ENCODE measurements at regions not wholly inside any gene's neighbourhood (a gene's known extent, or its start where the extent isn't known, plus 50 kb on each side); places are given as distances from the start of the nearest gene placed in this dataset.

DNA sequence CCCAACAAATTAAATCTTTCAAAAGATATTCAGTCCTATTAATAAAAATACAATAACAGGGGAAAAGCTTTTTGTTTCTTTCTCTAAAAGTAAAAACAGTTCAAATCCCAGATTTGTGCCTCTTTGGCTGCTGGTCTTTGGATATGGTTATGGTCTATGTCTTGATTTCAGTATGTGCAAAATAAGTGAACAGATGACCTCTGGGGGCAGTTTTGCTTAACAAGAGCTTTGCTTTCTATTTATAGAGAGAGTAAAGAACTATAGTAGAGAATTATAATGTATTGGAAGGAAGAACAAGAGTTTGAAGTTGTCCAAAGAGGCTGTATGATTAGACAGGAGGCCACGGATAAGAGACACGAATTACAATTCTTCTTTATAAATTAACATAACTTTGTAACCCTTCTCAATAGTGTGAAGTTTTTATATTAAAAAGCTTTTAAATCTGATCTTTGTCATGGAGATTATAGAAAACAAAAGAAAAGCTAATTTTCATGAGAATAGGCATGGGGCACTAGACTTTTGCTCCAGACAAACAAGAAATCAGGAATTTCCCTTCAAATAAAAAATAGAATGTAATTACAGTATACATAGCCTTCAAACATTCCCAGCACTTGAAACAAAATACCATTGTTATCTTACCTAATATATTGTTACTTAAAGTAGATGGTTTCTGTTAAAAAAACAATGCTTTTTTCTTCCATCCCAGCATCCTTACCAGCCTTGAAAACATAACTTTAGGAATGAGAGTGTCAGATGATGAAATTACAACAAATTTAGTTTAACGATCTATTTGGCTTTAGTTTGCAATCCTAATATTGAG, 432.7 kb upstream of the ARHGEF26 start:
- no peaks in the 10 kb centered on the region for H3K36me3 ChIP-seq (ENCODE audit: control insufficient read depth in 2 of 2, extremely low read depth in 1 of 2, insufficient read depth in 2 of 2, low read length in 2 of 2)
- H3K27me3 ChIP-seq (ENCODE audit: control insufficient read depth, extremely low read depth, insufficient read depth, low read length), result no peaks in the 10 kb centered on the region
- FAIRE-seq, result no peak
- no peak overlapping the region for H2AFZ ChIP-seq (ENCODE audit: control insufficient read depth, low read length)
- no peak overlapping the region for H3K27ac ChIP-seq (ENCODE audit: control insufficient read depth, insufficient read depth, low read length)
- no peaks in the 10 kb centered on the region for H3K79me2 ChIP-seq (ENCODE audit: control insufficient read depth, insufficient read depth, low read length)
- H4K20me1 ChIP-seq (ENCODE audit: control insufficient read depth, extremely low read depth, insufficient read depth, low read length), result no peaks in the 10 kb centered on the region
- H3K4me3 ChIP-seq (ENCODE audit: control insufficient read depth in 2 of 3, extremely low read depth in 1 of 3, insufficient read depth in 2 of 3, low read depth in 1 of 3, low read length in 3 of 3), result no peak overlapping the region
- dilution Hi-C loops (cut with MboI; ENCODE audit: extremely low pct_ligation_motif_present, low sequenced_read_pairs), result no loop called here
- TF ChIP-seq, protein P1, sequence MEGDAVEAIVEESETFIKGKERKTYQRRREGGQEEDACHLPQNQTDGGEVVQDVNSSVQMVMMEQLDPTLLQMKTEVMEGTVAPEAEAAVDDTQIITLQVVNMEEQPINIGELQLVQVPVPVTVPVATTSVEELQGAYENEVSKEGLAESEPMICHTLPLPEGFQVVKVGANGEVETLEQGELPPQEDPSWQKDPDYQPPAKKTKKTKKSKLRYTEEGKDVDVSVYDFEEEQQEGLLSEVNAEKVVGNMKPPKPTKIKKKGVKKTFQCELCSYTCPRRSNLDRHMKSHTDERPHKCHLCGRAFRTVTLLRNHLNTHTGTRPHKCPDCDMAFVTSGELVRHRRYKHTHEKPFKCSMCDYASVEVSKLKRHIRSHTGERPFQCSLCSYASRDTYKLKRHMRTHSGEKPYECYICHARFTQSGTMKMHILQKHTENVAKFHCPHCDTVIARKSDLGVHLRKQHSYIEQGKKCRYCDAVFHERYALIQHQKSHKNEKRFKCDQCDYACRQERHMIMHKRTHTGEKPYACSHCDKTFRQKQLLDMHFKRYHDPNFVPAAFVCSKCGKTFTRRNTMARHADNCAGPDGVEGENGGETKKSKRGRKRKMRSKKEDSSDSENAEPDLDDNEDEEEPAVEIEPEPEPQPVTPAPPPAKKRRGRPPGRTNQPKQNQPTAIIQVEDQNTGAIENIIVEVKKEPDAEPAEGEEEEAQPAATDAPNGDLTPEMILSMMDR (optimal IDR thresholded peaks at IDR 0.05 in 1 of 3, IDR thresholded peaks at IDR 0.05 in 1 of 3, conservative IDR thresholded peaks at IDR 0.05 in 1 of 3; ENCODE audit: extremely low read depth in 1 of 3, insufficient read depth in 2 of 3, low read length in 3 of 3), result no peak
- TF ChIP-seq EZH2 (IDR thresholded peaks at IDR 0.05; ENCODE audit: low read length), result no peak
- DNase-seq (ENCODE audit: low read depth, low spot score), result no peak
- H3K9me3 ChIP-seq (ENCODE audit: control insufficient read depth, low read depth, low read length), result no peaks in the 10 kb centered on the region
- no peak overlapping the region for H3K9ac ChIP-seq (ENCODE audit: control insufficient read depth, extremely low read depth, insufficient read depth, low read length)
- H3K9me1 ChIP-seq (ENCODE audit: control insufficient read depth, extremely low read depth, insufficient read depth, low read length), result no peaks in the 10 kb centered on the region
- no peaks in the 10 kb centered on the region for H3K4me1 ChIP-seq (ENCODE audit: control insufficient read depth, extremely low read depth, insufficient read depth, low read length)
- H3K4me2 ChIP-seq (ENCODE audit: control insufficient read depth, extremely low read depth, insufficient read depth, low read depth, low read length), result no peak overlapping the region

DNA sequence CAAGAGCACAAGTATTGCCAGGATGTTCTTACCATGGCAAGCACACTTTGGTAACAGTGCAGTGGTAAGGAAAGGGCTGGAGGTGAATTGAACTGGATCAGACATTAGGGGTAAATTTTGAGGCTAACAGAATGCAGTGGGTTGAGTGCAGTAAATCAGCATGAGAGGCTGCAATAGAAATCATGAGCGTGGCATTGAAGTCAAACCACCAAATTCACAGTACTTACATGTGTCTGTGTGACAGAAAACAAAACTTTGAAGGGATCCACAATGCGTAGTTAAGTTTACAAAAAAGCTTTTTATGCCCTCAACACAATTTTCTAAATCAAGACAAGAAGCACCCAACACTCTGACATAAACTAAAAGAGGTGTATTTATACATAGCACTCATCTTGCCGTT, 428.0 kb upstream of the ARHGEF26 start:
- no peak for FAIRE-seq
- Histone ChIP-seq H4K20me1 (ENCODE audit: control insufficient read depth, extremely low read depth, insufficient read depth, low read length) (no peaks in the 10 kb centered on the region), H3K79me2 (ENCODE audit: control insufficient read depth, insufficient read depth, low read length) (no peaks in the 10 kb centered on the region)

More for the DNA sequence above, 428.0 kb upstream of the ARHGEF26 start:
- H3K4me3 ChIP-seq (ENCODE audit: control insufficient read depth in 2 of 3, extremely low read depth in 1 of 3, insufficient read depth in 2 of 3, low read depth in 1 of 3, low read length in 3 of 3), result no peak overlapping the region
- H3K4me2 ChIP-seq (ENCODE audit: control insufficient read depth, extremely low read depth, insufficient read depth, low read depth, low read length), result no peak overlapping the region
- no peak overlapping the region for H2AFZ ChIP-seq (ENCODE audit: control insufficient read depth, low read length)
- no peaks in the 10 kb centered on the region for H3K9me1 ChIP-seq (ENCODE audit: control insufficient read depth, extremely low read depth, insufficient read depth, low read length)
- H3K9ac ChIP-seq (ENCODE audit: control insufficient read depth, extremely low read depth, insufficient read depth, low read length), result no peak overlapping the region
- no peak for DNase-seq (ENCODE audit: low read depth, low spot score)
- TF ChIP-seq EZH2 (IDR thresholded peaks at IDR 0.05; ENCODE audit: low read length), result no peak
- TF ChIP-seq, protein P1 (optimal IDR thresholded peaks at IDR 0.05 in 1 of 3, IDR thresholded peaks at IDR 0.05 in 1 of 3, conservative IDR thresholded peaks at IDR 0.05 in 1 of 3; ENCODE audit: extremely low read depth in 1 of 3, insufficient read depth in 2 of 3, low read length in 3 of 3), result no peak
- H3K9me3 ChIP-seq (ENCODE audit: control insufficient read depth, low read depth, low read length), result no peaks in the 10 kb centered on the region
- no peaks in the 10 kb centered on the region for H3K27me3 ChIP-seq (ENCODE audit: control insufficient read depth, extremely low read depth, insufficient read depth, low read length)
- H3K4me1 ChIP-seq (ENCODE audit: control insufficient read depth, extremely low read depth, insufficient read depth, low read length), result no peaks in the 10 kb centered on the region
- H3K36me3 ChIP-seq (ENCODE audit: control insufficient read depth in 2 of 2, extremely low read depth in 1 of 2, insufficient read depth in 2 of 2, low read length in 2 of 2), result no peaks in the 10 kb centered on the region
- no peak overlapping the region for H3K27ac ChIP-seq (ENCODE audit: control insufficient read depth, insufficient read depth, low read length)
- dilution Hi-C loops (cut with MboI; ENCODE audit: extremely low pct_ligation_motif_present, low sequenced_read_pairs), result no loop called here
